PFSK-1 (cell line): ENCODE measurements at regions not wholly inside any gene's neighbourhood (a gene's known extent, or its start where the extent isn't known, plus 50 kb on each side); places are given as distances from the start of the nearest gene placed in this dataset.
A peak's percentile ranks its signal among the peaks of the same experiment; 100 is the strongest.

Experiments
- FOXP2 ChIP-seq: optimal IDR thresholded peaks from 2 replicates; pipeline ENCODE3; 2011; ENCODE audit warnings: borderline replicate concordance, control low read depth, inconsistent platforms; ENCODE audit not compliant: insufficient read depth; ENCODE audit errors: extremely low read length, extremely low read depth
- POLR2AphosphoS5 ChIP-seq: IDR thresholded peaks from 2 replicates; pipeline ENCODE4 v1.6.1; 2012; ENCODE audit warnings: low read depth, mild to moderate bottlenecking, control low read depth, low read length, moderate library complexity
- REST ChIP-seq, 2 experiments: IDR thresholded peaks; 2 replicates each; pipeline versions ENCODE4 v1.6.1 to v1.8.0; 2011 to 2012; ENCODE audit warnings: low read depth in 2 of 2, low read length in 2 of 2, control low read depth in 1 of 2, inconsistent platforms in 1 of 2, mild to moderate bottlenecking in 1 of 2, moderate library complexity in 1 of 2; ENCODE audit not compliant: insufficient read depth in 1 of 2
- SIN3A ChIP-seq: IDR thresholded peaks from 2 replicates; pipeline ENCODE4 v1.6.1; 2012; ENCODE audit warnings: mild to moderate bottlenecking, low read length, moderate library complexity, borderline replicate concordance; ENCODE audit not compliant: insufficient read depth
- TAF1 ChIP-seq: IDR thresholded peaks from 2 replicates; pipeline ENCODE4 v1.6.1; 2012; ENCODE audit warnings: low read length, control low read depth, borderline replicate concordance; ENCODE audit not compliant: insufficient read depth

GRCh38 chr17:13958773-13959172, 110.5 kb upstream of the COX10 start:
- TF ChIP-seq TAF1 (no peak), REST (IDR thresholded peaks at IDR 0.05; ENCODE audit: insufficient read depth in 1 of 2, low read depth in 2 of 2, low read length in 2 of 2) (no peak), FOXP2 (no peak), POLR2AphosphoS5 (no peak), SIN3A (no peak)

GRCh38 chr17:13961265-13961664, 108.0 kb upstream of the COX10 start:
- TF ChIP-seq SIN3A (no peak), FOXP2 (no peak), REST (IDR thresholded peaks at IDR 0.05; ENCODE audit: insufficient read depth in 1 of 2, low read depth in 2 of 2, low read length in 2 of 2) (no peak), POLR2AphosphoS5 (no peak), TAF1 (no peak)

DNA sequence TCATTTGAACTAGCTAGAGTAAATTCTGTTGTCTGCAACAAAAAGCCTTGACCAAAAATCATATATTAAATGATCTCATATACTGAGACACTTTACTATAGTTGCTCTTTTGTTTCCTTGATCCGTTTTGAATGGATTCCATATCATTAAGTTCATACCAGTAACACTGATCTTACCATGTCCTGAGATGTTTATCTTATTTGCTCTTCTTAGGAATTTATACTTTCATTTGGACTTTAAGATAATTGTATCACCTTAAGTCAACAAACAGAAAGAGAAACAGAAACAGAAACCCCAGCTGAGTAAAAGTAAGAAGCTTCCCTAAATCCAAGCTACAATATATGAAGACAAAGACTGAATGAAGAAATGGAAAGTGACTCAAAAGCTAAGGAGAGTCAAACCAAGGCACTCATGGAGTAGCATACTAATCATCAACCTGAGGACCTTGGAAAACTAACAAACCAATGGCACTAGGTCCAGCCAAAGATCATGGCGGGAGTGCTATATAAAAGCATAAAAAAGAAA, 106.5 kb upstream of the COX10 start:
- TF ChIP-seq POLR2AphosphoS5: no peak
- TF ChIP-seq SIN3A: no peak
- no peak for TF ChIP-seq FOXP2
- TF ChIP-seq REST (IDR thresholded peaks at IDR 0.05; ENCODE audit: insufficient read depth in 1 of 2, low read depth in 2 of 2, low read length in 2 of 2): no peak
- no peak for TF ChIP-seq TAF1

DNA sequence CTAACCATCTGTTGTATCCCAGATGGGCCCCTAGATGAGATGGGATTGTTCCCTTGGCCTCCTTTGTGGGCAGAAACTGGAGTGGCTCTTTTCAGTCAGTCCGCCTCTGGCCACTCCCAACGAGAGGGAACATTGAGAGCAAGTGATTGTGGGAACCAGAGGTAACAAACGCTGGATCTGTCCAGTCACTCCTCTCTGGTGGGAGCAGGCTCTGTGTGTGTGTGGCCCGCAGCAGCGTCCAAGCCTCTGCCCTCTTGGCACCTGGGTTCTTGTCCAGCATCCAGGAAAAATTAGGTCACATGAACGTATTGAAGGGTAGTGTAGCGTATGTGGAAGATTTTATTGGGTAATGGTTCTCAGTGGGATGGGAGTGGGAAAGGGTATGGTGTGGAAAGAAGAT, 101.9 kb upstream of the COX10 start:
- TF ChIP-seq POLR2AphosphoS5: no peak

GRCh38 chr17:13970531-13970930, 98.8 kb upstream of the COX10 start:
- TF ChIP-seq FOXP2 (no peak), REST (IDR thresholded peaks at IDR 0.05; ENCODE audit: insufficient read depth in 1 of 2, low read depth in 2 of 2, low read length in 2 of 2) (peak in 1 of 2 experiments; percentile 63; a peak in 1 of 4 replicates), TAF1 (no peak)
